ENCODE measurements at regions not wholly inside any gene's neighbourhood (a gene's known extent, or its start where the extent isn't known, plus 50 kb on each side); places are given as distances from the start of the nearest gene placed in this dataset.

DNA sequence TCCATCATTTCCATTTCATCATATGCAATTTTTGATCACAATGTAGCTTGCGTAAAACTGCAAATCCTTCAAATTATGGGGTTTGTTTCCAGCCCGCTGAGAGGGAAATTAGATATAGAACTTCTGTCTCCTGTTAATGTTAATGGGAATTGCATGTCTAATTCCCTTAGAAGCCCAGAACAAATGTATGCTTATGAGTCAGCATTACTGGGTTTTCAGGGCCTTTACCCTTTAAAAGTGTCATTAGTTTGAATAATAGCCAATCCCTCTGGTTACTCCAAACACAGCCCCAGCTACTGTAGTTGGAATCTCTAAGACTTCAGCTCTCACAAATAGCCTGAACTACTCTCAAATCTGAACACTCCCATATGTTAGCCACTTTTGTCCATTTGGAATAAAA is 439.4 kb downstream of the C3orf38 start:
- TF ChIP-seq SUZ12 (IDR thresholded peaks at IDR 0.05), result no peak
- no peak for TF ChIP-seq TARDBP (IDR thresholded peaks at IDR 0.05)
- no peak for TF ChIP-seq L3MBTL2 (conservative IDR thresholded peaks at IDR 0.05)
- no peak for TF ChIP-seq LEF1 (IDR thresholded peaks at IDR 0.05; ENCODE audit: borderline replicate concordance)
- TF ChIP-seq SP1 (IDR thresholded peaks at IDR 0.05), result no peak
- TF ChIP-seq FOXA1 (IDR thresholded peaks at IDR 0.05), result no peak
- no peak for TF ChIP-seq NFRKB (IDR thresholded peaks at IDR 0.05)
- no peak for TF ChIP-seq FOXM1 (IDR thresholded peaks at IDR 0.05; ENCODE audit: borderline replicate concordance)

Measured in HEK293T (cell line).